Left hindlimb (tissue), 1 donor: ENCODE measurements at regions not wholly inside any gene's neighbourhood (a gene's known extent, or its start where the extent isn't known, plus 50 kb on each side); places are given as distances from the start of the nearest gene placed in this dataset.

Experiments
- DNase-seq: peaks from one replicate; pipeline ENCODE4 v3.0.0-alpha.2; 2018

DNA sequence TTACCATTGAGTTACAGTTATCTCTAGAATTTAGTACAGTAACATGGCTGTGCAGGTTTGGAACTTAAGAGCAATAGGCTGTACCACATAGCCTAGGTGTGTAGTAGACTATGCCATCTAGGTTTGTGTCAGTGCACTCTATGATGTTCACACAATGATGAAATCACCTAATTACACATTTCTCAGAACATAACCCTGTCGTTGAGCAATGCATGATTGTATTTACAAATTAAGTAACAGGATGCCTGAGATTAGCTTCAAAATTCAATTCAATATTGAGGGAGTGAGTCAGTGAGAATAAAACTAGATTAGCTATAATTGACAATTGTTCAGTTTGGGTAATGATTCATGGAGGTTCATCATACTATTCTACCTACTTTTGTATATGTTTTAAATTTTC is 633.8 kb downstream of the IGSF11 start:
- DNase-seq, result no peak

DNA sequence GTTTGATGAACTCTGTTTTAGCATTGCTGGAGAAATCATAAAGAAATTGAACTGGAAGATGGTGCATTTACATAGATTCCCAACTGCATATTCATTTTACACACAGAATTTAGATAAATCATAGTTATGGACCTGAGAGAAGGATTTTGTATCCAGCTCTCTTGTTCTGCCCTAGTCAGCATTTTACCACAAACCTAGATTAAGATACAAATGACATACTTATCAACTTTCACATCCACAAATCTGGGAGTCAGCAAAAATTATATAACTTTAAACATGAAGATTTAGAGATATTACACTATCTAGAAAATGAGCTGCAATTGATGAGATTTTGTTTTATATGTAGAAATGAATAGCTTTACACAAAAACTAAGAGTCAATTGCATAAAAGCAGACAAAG is 632.8 kb downstream of the IGSF11 start:
- no peak for DNase-seq

DNA sequence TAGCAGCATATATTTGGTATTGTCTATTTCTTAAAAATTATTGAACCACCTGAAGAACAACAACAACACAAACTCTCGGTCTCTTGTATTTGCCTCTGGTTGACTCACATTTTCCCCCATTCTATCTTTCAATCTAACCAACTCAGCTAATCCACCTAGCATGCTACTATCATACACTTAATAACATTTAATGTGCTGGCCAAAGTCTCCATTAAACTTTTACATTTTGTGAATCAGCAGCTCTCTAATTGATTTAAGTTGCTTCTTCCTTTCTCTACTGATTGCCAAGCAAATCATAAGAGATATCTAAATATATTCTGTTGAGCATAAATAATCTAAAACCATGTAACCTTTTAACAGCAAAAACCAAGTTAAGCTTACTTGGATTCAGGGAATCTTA is 631.7 kb downstream of the IGSF11 start:
- no peak for DNase-seq

DNA sequence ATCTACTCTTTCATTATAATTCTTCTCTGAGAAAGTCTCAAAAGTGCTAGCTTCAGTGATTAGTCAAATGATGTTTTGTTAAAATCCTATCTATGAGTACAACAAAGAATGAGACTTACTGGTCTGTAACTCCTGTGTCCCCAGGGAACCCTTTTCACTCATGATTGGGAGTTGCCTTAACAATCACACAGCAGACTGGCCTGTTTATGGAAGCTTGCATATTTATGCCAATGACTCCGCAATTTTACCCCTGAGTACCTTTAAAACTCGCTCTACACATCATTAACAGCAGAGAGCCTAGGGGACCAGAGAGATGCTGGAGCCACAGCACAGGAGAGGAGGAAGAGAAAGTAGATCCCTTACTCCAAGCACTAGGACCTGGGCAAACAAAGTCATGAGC is 628.1 kb downstream of the IGSF11 start:
- no peak for DNase-seq

DNA sequence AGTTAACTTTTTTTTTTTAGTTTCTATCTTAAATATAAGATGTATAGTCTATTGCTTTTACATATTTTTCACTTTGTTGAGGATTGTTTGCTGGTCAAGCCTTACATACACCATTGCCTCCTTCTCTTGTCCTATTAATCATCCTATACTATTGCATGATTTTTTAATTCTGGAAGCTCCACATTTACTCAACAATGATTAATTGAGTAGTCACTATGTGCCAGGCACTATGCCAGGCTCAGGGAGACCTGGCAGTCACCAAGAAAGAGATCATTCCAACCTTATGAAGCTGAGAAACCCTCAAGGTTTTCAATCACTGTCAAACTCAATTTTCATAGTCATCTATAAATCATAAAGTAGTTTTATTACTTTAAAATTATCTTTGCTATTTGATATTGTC is 626.2 kb downstream of the IGSF11 start:
- no peak for DNase-seq

DNA sequence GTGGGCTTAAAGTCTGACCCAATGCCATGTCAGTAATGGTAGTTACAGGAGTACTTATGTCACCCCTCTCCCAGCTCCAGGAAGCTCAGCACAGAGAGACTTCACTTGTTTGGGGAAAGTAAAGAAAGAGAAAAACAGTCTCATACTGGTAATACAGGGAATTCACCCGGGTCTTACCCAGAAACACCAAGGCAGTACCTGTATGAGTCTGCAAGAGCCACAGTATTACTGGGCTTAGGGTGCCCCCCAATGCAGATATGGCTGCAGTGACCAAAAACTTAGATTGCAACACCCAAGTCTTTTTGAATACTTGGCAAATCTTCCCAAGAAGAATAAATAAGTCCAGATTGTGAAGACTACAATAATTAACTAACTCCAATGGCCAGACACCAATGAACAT is 622.1 kb downstream of the IGSF11 start:
- DNase-seq, result no peak

DNA sequence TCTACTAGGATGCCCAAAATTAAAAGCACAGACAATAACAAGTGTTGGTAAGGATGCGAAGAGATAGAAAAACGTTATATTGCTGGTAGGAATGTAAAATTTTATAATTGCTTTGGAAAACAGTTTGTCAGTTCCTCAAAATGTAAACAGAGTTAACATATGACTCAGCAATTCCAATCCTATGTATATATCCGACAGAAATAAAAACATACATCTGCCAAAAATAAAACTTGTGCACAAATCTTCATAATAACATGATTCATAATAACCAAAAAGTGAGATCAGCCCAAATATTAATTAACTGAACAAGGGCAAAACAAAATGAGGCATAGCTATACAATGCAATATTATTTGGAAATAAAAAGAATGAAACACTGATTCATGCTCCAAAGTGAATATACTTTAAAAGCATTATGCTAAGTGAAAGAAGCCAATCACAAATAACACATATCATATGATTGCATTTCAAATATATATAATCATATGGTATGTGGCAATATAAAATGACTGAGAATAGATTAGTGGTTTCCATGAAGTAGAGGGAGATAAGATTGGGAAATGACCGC is 609.3 kb downstream of the IGSF11 start:
- no peak for DNase-seq

DNA sequence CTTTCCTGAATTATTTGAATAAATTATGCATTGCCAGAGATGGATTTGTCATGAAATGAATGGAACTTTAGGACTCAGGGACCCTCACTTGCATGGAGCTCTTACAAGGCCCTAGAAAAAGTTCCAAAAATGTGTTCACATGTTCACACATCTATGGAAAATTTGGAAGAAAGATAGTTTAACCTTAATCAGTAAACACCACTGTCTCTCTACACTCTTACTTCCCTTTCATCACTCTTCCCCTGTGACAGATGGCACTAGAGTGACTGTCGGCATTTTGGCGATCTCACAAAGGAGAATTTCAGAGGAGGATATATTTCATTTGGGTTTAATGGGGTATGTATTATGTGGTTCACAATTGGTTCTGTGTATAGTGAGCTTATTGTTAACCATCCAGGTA is 600.8 kb downstream of the IGSF11 start:
- no peak for DNase-seq

DNA sequence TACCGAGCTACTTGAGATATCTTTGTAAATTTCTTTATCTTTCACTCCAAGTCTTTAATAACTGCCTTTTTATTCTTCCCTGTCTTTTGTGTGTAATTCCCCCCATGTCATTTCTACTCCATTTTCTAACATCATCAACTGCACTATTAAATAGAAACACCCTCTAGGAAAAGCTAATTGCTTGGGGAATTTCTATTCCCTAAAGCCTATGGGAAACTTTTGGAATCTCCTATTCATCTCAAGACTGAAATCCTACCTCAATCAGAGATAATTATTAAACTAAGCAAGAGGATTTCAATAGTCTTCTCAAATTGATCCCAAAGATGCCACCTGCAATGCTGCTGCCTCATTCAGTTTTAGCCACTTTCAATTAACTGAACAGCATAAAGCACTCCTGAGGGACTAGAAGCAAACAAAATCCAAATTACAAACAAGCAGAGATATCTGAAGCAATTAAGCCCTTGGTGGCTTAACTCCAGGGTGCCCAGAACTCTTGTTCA is 598.7 kb downstream of the IGSF11 start:
- no peak for DNase-seq

DNA sequence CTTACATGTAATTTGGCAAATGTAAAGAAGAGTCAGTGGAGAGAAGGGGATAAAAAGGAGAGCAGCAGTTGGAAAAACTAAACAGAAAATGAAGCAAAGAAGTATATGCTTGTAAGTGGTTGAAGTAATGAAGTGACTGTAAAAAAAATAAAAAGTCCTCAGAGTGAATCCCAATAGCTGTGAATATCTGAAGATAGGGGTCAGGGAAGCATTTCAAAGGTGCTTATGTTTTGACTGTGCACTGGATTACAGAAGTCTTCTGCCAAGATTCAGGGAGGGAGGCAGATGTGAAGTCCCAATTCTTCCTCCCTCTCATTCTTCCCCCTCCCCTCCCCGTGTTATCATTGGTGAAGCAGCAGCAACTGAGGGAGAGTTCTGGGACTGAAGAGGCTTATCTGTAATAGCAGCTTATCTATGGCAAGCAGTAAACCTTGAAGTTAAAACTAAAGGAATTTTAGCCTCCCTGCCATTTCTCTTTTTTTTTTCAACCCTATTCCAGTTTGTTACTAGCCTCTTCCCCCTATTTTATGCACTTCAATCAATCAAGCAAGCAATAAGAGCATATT is 597.9 kb downstream of the IGSF11 start:
- DNase-seq, result no peak

DNA sequence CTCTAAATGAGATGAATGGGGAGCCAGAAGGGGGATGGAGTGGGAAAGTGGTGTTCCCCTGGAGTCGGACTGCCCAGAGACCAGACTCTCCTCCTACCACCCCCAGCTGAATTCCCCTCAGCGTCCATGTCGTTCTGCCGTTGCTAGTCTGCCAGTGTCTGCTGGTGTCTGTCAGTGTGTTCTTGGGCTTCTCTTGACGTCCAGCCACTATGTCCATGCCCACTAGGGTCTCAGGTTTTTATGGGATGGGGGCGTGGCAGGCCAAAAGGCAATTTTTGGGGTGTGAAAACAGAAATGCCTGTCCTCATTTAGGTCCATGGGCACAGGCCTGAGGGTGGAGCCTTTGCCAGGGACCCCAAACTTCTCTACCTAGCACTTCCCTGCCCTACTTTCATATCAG is 589.6 kb downstream of the IGSF11 start:
- no peak for DNase-seq

DNA sequence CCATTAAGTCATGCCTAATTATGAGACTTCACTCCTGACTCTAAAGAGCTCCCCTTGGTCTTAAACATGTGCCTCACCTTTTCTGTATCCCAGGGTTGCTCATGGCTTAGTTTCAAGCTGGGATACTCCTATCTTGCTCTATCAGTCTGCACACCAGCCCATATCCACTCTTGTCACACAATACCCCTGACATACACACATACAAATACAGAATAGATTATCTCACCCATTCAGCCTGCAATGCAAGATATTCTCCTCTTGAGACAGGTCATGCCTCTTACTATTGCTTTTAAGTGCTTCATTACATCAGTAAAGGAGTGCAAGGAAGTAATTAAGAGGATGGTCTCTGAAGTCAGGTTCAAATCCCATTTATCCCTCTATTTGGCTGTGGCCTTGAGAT is 587.3 kb downstream of the IGSF11 start:
- DNase-seq, result no peak

DNA sequence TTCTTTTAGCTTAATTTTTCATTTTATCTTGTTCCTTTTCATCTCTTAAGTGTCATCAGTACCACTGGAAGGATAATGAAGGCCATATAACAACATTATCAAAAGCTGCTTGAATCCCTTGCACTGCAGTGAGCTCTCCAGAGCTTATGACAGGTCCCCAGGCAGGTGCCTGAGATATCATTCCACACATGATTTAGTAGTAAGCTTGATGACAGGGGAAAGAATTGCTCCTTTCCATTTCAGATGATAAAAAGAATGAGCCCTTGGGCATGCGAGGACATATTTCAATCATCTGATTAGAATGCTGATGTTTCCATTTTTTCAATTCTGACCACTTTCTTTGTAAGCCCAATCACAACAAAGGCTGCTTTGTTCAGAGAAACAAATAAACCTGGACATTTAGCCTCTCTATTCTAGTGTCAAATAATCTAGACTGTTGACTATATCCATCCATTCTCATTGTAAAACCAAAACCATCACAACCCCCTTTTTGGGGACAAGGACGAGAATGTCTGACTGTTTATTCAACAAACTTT is 567.8 kb downstream of the IGSF11 start:
- DNase-seq, result no peak

DNA sequence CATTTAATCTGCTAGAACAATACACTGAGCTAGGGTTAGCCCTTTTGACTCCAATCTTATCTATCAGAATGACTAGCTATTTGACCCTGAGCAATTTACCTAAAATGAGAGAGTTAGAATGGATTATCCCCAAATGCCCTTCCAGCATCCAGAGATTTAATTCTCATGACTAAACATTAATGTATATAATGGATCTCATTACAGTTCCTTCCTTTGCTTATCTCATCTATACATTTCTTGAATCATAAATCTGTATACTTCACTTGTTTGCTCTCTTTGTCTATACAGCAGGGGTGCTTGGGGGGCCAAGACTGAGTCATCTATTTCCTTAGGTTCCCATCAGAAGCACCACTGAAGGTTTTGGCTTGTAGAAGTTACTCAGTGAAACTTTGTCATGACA is 565.8 kb downstream of the IGSF11 start:
- DNase-seq, result no peak

DNA sequence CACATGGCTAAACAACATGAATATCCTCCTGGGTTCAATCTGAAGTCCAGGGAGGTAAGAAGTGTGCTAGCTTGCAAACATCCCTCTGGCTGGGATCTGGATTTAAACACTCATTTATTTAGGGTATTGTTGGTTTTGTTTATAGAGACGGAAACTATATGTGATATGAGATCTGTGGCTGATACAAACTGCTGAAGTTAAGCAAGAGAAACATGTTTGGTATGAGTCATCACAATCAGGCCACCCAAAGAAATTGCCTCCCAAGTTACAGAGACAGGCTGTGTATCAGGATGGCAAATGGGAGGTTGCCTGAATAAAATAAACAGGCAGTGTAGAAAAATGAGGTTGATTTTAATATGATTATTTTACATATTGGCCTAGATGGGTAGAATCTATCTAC is 562.1 kb downstream of the IGSF11 start:
- no peak for DNase-seq

DNA sequence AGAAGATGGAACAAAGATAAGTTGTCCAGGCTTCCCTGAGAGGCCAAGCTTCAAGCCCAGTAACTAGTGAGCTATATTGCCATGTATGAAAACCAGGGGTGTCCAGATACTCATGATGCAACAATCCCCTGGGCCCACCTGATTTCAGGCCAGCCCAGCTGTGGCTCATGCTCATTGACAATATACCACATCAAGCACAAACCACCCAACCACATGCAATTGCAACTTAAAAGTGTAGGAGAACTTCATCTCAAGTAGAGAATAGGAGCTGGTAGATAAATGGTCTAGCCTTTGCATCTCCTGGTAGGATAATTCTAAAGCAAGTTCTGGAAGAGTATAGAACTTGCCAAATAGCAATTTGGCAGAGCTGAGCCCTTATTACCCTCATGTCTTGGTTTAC is 561.3 kb downstream of the IGSF11 start:
- DNase-seq, result no peak

DNA sequence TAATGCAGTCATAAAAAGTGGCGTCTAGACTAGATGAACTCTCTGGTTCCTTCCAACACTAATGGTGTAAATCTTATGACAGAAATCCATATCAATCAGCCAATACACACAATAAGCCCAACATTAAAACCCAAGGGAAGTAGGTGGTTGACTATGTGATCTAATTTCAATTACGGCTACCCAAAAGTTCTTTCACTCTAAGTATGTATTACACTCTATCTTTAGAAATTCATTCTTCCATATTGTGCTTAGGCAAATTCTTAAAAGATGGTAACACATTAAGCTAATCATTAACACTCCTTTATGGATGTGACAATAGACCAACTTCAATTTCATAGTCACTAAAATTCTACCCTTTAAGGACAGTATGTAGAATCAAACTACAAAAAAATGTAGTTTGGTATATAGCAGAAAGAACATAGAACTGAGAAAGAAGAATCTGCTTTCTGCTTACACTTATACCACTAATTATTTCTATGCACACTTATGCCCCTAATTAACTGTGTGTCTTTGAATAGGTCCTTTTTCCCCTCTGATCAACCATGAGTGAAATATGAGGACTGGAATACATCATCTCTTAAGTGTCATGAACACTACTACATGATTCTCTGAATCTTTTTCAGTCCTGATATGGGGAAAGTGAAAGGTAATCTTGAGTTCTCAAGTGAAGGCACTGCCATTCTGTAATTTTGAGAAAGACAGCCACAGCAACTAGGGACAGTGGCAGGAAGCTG is 557.6 kb downstream of the IGSF11 start:
- no peak for DNase-seq

DNA sequence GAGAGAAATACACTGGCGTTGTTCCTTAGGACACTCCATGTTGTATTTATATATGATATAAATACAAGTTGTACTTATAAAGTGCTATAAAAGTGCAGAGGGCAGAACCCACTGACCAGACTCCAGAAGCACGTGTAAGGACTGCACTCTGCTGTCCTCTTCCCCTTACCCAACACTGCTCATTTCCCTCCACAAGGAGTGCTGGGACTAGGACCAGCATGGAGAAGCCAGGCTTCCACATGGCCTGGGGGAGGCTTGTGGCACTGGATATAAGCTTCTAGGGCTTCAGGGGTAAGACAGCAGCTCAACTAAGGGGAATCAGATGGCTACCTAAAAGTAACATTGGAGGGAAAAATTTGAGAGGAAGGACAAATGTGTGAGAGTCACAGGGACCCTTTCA is 556.9 kb downstream of the IGSF11 start:
- DNase-seq, result no peak

DNA sequence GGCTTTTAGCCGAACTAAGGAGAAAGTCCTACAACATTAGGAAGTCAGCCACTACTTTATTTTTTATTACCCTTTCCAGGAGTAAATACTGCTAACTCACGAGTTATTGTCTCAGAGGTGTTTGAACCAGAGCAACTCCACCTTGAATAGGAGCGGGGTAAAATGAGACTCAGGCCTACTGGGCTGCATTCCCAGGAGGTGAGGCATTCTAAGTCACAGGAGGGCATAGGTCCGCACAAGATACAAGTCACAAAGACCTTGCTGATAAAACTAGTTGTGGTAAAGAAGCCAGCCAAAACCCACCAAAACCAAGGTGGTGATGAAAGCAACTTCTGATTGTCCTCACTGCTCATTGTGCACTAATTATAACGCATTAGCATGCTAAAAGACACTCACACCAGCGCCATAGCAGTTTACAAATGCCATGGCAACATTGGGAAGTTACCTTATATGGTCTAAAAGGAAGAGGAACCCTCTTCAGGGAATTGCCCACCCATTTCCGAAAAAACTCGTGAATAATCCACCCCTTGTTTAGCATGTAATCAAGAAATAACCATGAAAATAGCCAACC is 555.9 kb downstream of the IGSF11 start:
- no peak for DNase-seq

DNA sequence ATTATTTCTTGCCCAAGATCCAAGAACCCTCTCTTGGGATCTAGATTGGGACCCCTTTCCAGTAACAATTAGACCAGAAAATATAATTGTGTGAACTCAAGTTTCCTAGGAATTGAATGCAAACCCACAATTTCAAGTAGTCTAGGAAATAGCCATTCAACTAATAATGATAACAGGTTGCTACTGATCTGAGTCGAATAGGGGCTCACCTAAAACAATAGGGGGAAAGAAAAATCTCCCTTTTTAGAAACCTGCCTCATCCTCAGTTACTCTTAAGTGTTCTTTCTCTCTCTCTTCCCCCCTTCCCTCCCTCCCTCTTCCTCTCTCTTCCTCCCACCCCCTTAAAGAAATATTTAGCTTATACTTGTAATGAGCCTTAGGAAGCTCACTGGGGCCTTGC is 555.3 kb downstream of the IGSF11 start:
- no peak for DNase-seq

DNA sequence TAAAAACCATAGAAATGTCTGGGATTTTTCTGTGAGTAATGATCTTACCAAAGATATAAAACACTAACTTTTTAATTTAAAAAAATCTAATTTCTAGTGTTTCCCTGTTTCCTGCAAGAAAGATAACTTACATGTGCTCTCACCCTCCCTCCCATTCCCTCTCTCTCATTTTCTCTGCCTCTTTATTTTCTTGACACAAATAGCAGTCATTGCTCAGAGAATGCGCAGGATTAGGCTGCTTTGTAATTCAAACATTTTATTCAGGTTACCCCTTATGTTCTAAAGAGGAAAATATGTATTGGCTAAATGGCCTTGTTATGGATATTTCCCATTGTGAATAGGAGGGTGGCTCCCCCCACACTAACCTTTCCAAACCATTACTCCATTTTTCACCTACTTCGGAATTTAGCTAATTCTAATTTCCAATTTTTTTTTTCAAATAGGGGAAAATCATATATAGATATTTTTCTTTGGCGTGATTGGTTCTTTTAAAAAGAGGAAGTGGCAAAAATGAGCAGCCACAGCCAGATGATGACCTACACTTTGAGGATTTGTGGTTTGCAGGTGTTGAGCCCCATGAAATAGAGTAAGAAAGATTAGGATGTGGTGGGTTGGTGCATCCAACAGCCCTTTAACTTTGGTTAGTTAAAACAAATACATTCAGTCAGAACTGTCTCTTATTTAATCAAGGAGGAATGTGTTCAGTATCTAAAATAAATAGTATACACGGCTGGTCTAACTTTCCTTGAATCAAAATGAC is 554.4 kb downstream of the IGSF11 start:
- DNase-seq, result no peak

DNA sequence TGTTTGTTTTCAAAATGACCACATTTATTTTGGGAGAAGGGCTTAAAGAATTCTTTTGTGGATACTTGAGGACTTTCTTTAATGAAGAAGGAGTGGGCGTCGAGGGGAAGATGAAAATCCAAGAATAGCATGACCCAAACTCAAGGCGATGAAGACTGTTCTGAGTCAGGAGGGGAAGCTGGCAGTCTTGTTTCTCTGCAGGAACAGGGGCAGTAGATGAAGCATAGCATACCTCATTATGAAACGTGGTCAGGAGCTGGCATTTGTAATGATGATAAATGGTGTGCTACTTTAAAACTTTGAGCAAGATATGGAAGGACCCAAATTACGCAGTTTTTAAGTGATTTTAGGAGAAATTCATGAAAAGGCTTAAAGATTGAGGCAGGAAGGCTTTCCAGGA is 549.0 kb downstream of the IGSF11 start:
- no peak for DNase-seq

DNA sequence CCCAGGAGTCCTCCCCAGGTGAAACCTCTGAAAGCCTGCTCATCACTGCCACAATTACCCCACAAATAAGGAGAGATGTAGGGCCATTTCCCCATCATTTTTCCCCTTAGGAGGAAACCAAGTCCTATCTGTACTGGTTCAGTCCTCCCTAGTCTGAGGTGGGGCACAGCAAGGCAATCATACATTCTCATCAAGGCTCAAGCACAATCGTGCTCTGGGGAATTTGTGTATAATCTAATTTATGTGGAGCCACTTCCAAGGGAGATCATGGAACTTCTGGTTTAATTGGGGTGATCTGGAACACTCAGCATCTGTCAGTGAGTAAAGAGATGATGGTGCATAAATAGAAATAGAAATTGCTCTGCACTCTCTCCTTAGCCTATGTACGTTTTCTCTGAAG is 546.9 kb downstream of the IGSF11 start:
- DNase-seq, result no peak
